Transverse colon (tissue), 4 donors: ENCODE measurements at regions not wholly inside any gene's neighbourhood (a gene's known extent, or its start where the extent isn't known, plus 50 kb on each side); places are given as distances from the start of the nearest gene placed in this dataset.
"Not testable (repeated sequence)": the region's sequence is repeated elsewhere in the genome, so short reads cannot be mapped to it uniquely, and the experiment has no call there.

ENCODE experiments used
- EP300 ChIP-seq: sonication (generic); formaldehyde crosslinking; IDR thresholded peaks from one replicate; pipeline ENCODE4 v1.6.1; 2017; ENCODE audit warnings: antibody characterized with exemption, low read depth
- POLR2A ChIP-seq: fragments of 450-650 bp; IDR thresholded peaks from one replicate; pipeline ENCODE4 v1.6.1; 2016; ENCODE audit warnings: antibody characterized with exemption, mild to moderate bottlenecking, moderate library complexity
- POLR2AphosphoS5 ChIP-seq, 3 donors: sonication (generic); formaldehyde crosslinking; IDR thresholded peaks; one replicate each; pipeline ENCODE4 v1.6.1; 2016; ENCODE audit warnings: antibody characterized with exemption in 3 of 3
- TF ChIP-seq, protein P1 (sequence below), 5 experiments: fragments of 200-600 bp in 3 of 5; fragments of 450-650 bp in 2 of 5; sonication (generic) in 3 of 5; IDR thresholded peaks; 1 replicate in 2 of 5; 2 replicates in 3 of 5; pipeline ENCODE4 v1.5.1; 2016 to 2017; ENCODE audit warnings: antibody characterized with exemption in 5 of 5, inconsistent platforms in 3 of 5, mild to moderate bottlenecking in 2 of 5, moderate library complexity in 1 of 5

DNA sequence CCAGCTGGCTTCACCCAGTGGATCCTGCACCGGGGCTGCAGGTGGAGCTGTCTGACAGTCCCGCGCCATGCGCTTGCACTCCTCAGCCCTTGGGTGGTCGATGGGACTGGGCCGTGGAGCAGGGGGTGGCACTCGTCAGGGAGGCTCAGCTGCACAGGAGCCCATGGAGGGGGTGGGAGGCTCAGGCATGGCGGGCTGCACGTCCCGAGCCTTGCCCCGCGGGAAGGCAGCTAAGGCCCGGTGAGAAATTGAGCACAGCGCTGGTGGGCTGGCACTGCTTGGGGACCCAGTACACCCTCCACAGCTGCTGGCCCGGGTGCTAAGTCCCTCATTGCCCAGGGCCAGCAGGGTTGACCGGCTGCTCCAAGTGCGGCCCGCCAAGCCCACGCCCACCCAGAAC is 97.0 kb upstream of the GPR6 start:
- TF ChIP-seq, protein P1, sequence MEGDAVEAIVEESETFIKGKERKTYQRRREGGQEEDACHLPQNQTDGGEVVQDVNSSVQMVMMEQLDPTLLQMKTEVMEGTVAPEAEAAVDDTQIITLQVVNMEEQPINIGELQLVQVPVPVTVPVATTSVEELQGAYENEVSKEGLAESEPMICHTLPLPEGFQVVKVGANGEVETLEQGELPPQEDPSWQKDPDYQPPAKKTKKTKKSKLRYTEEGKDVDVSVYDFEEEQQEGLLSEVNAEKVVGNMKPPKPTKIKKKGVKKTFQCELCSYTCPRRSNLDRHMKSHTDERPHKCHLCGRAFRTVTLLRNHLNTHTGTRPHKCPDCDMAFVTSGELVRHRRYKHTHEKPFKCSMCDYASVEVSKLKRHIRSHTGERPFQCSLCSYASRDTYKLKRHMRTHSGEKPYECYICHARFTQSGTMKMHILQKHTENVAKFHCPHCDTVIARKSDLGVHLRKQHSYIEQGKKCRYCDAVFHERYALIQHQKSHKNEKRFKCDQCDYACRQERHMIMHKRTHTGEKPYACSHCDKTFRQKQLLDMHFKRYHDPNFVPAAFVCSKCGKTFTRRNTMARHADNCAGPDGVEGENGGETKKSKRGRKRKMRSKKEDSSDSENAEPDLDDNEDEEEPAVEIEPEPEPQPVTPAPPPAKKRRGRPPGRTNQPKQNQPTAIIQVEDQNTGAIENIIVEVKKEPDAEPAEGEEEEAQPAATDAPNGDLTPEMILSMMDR (IDR thresholded peaks at IDR 0.05): not testable (repeated sequence)
- TF ChIP-seq POLR2A; POLR2AphosphoS5 (IDR thresholded peaks at IDR 0.05); EP300: not testable (repeated sequence)
